Fibroblast of villous mesenchyme (primary cell): ENCODE measurements at regions not wholly inside any gene's neighbourhood (a gene's known extent, or its start where the extent isn't known, plus 50 kb on each side); places are given as distances from the start of the nearest gene placed in this dataset.
A peak's percentile ranks its signal among the peaks of the same experiment; 100 is the strongest.

Experiments
- DNase-seq: peaks from one replicate; pipeline ENCODE4 v3.0.0-alpha.2; 2010; ENCODE audit warnings: low read depth
- H3K4me3 ChIP-seq: 2 replicates; pipeline ENCODE4 v1.5.1; 2011; ENCODE audit warnings: low read depth, mild to moderate bottlenecking, low read length
- CTCF ChIP-seq: IDR thresholded peaks from 2 replicates; pipeline ENCODE4 v1.5.1; 2012; ENCODE audit warnings: low read depth, mild to moderate bottlenecking, low read length; ENCODE audit not compliant: insufficient read depth

- TF ChIP-seq CTCF, result no peak
- peak; percentile 39 for DNase-seq
- H3K4me3 ChIP-seq, result no peak overlapping the region
Measured at GRCh38 chr6:139713900-139714506, 339.6 kb upstream of the CITED2 start.

- no peak overlapping the region for H3K4me3 ChIP-seq
- TF ChIP-seq CTCF, result no peak
Measured at GRCh38 chr6:139713424-139713823, 339.0 kb upstream of the CITED2 start.

GRCh38 chr6:139712830-139713229 lies 338.4 kb upstream of the CITED2 start:
- DNase-seq, result no peak
- H3K4me3 ChIP-seq, result no peak overlapping the region
- TF ChIP-seq CTCF, result no peak

More at GRCh38 chr6:139713424-139713823, 339.0 kb upstream of the CITED2 start:
- no peak for DNase-seq

- no peak for TF ChIP-seq CTCF
- no peak overlapping the region for H3K4me3 ChIP-seq
- DNase-seq, result peak; percentile 58
Measured at GRCh38 chr6:139711804-139712585, 337.5 kb upstream of the CITED2 start.

GRCh38 chr6:139710556-139710955 lies 336.1 kb upstream of the CITED2 start:
- no peak for TF ChIP-seq CTCF
- no peak overlapping the region for H3K4me3 ChIP-seq
- no peak for DNase-seq

- no peak overlapping the region for H3K4me3 ChIP-seq
- peak; percentile 98 for DNase-seq
Measured at GRCh38 chr6:139708337-139709199, 334.1 kb upstream of the CITED2 start.

More at GRCh38 chr6:139708337-139709199, 334.1 kb upstream of the CITED2 start:
- TF ChIP-seq CTCF, result no peak
